Transverse colon (tissue), 4 donors: ENCODE measurements at regions not wholly inside any gene's neighbourhood (a gene's known extent, or its start where the extent isn't known, plus 50 kb on each side); places are given as distances from the start of the nearest gene placed in this dataset.

Experiments used
- DNase-seq: peaks from one replicate; pipeline ENCODE4 v3.0.0-alpha.2; 2019
- H3K27ac ChIP-seq, 4 donors: fragments of 200-600 bp; sonication (generic); 2 replicates each; pipeline ENCODE4 v1.5.1; 2016 to 2018; ENCODE audit warnings: inconsistent platforms in 4 of 4
- H3K27me3 ChIP-seq: fragments of 200-600 bp; sonication (generic); 2 replicates; pipeline ENCODE4 v1.5.1; 2017; ENCODE audit warnings: inconsistent platforms
- H3K36me3 ChIP-seq, 4 donors: fragments of 200-600 bp; sonication (generic); 2 replicates each; pipeline ENCODE4 v1.5.1; 2017 to 2019; ENCODE audit warnings: inconsistent platforms in 4 of 4
- H3K4me1 ChIP-seq, 4 donors: fragments of 200-600 bp; sonication (generic); 2 replicates each; pipeline ENCODE4 v1.5.1; 2017 to 2020; ENCODE audit warnings: inconsistent platforms in 4 of 4
- H3K4me3 ChIP-seq, 4 donors: fragments of 200-600 bp; sonication (generic); 1 replicate in 1 of 4; 2 replicates in 3 of 4; pipeline versions ENCODE4 v1.5.1 to v1.6.1; 2017 to 2019; ENCODE audit warnings: inconsistent platforms in 4 of 4
- H3K9me3 ChIP-seq, 2 donors: fragments of 200-600 bp; sonication (generic); 2 replicates each; pipeline ENCODE4 v1.5.1; 2017 to 2019; ENCODE audit warnings: inconsistent platforms in 2 of 2
- CTCF ChIP-seq, 5 experiments: fragments of 200-600 bp in 3 of 5; fragments of 450-650 bp in 2 of 5; sonication (generic) in 3 of 5; IDR thresholded peaks; 1 replicate in 2 of 5; 2 replicates in 3 of 5; pipeline ENCODE4 v1.5.1; 2016 to 2017; ENCODE audit warnings: antibody characterized with exemption in 5 of 5, inconsistent platforms in 3 of 5, mild to moderate bottlenecking in 2 of 5, moderate library complexity in 1 of 5
- EP300 ChIP-seq: sonication (generic); formaldehyde crosslinking; IDR thresholded peaks from one replicate; pipeline ENCODE4 v1.6.1; 2017; ENCODE audit warnings: antibody characterized with exemption, low read depth
- POLR2A ChIP-seq: fragments of 450-650 bp; IDR thresholded peaks from one replicate; pipeline ENCODE4 v1.6.1; 2016; ENCODE audit warnings: antibody characterized with exemption, mild to moderate bottlenecking, moderate library complexity
- POLR2AphosphoS5 ChIP-seq, 3 donors: sonication (generic); formaldehyde crosslinking; IDR thresholded peaks; one replicate each; pipeline ENCODE4 v1.6.1; 2016; ENCODE audit warnings: antibody characterized with exemption in 3 of 3
- WGBS, 2 donors: methylation state at CpG; one replicate each; pipeline ENCODE4 v1.1.5; 2018; ENCODE audit warnings: low coverage in 1 of 2; 5-methylcytosine and 5-hydroxymethylcytosine counted together
- in situ Hi-C, 4 donors: fragments of 200-750 bp; cut with MboI; loops; one replicate each; pipeline versions ENCODE4 v1.15.0 to v1.15.1; 2017; ENCODE audit warnings: low sequenced_read_pairs in 3 of 4, low pct_ligation_motif_present in 1 of 4, low pct_unique_long_range_greater_than_20kb in 1 of 4
- intact Hi-C: fragments of 100-400 bp; cut with DNase I; formaldehyde crosslinking; loops from one replicate; pipeline ENCODE4 v1.15.1; 2023; ENCODE audit warnings: low total_unique reads

- Histone ChIP-seq H3K9me3 (no peaks in the 10 kb centered on the region), H3K27ac (no peak overlapping the region), H3K27me3 (no peaks in the 10 kb centered on the region), H3K4me3 (no peak overlapping the region), H3K4me1 (peaks cover 0 to 4% (median 0%) of the 10 kb centered on the region in 4 donors), H3K36me3 (no peaks in the 10 kb centered on the region)
- WGBS, 2 donors: 63% methylated on average over 2 of the region's 2 CpGs; no CpG with 5 or more reads in 1 of the 2 donors
- TF ChIP-seq POLR2AphosphoS5 (IDR thresholded peaks at IDR 0.05) (no peak), POLR2A (no peak), EP300 (no peak), CTCF (IDR thresholded peaks at IDR 0.05) (no peak)
- no peak for DNase-seq
- in situ Hi-C loops: no loop called here
- intact Hi-C loops: no loop called here
Observed at GRCh38 chr9:20291201-20291600, 331.1 kb downstream of the MLLT3 start.

GRCh38 chr9:20290257-20290656 lies 332.0 kb downstream of the MLLT3 start:
- Histone ChIP-seq H3K36me3 (no peaks in the 10 kb centered on the region), H3K27me3 (no peaks in the 10 kb centered on the region), H3K4me1 (no peaks in the 10 kb centered on the region), H3K9me3 (no peaks in the 10 kb centered on the region), H3K4me3 (no peak overlapping the region), H3K27ac (no peak overlapping the region)
- WGBS, 2 donors: 91% methylated on average over 4 to 6 of the region's 6 CpGs
- in situ Hi-C loops: no loop called here
- no peak for TF ChIP-seq POLR2A
- no peak for TF ChIP-seq EP300
- no peak for TF ChIP-seq POLR2AphosphoS5 (IDR thresholded peaks at IDR 0.05)
- TF ChIP-seq CTCF (IDR thresholded peaks at IDR 0.05): no peak
- DNase-seq: no peak
- intact Hi-C loops: no loop called here

- Histone ChIP-seq H3K27ac (no peak overlapping the region), H3K36me3 (no peaks in the 10 kb centered on the region), H3K4me3 (no peak overlapping the region), H3K4me1 (no peaks in the 10 kb centered on the region), H3K27me3 (no peaks in the 10 kb centered on the region), H3K9me3 (no peaks in the 10 kb centered on the region)
- TF ChIP-seq EP300 (no peak), POLR2AphosphoS5 (IDR thresholded peaks at IDR 0.05) (no peak)
- intact Hi-C loops: no loop called here
- WGBS, 2 donors: 71 to 72% methylated on average over 6 to 9 of the region's 9 CpGs
- in situ Hi-C loops: no loop called here
- no peak for DNase-seq
Observed at GRCh38 chr9:20289423-20290010, 332.8 kb downstream of the MLLT3 start.

- intact Hi-C loops: no loop called here
- no peak for DNase-seq
- Histone ChIP-seq H3K4me1 (no peaks in the 10 kb centered on the region), H3K27me3 (no peaks in the 10 kb centered on the region), H3K27ac (no peak overlapping the region), H3K9me3 (no peaks in the 10 kb centered on the region), H3K36me3 (no peaks in the 10 kb centered on the region), H3K4me3 (no peak overlapping the region)
- WGBS, 2 donors: 64% methylated on average over 3 of the region's 3 CpGs; no CpG with 5 or more reads in 1 of the 2 donors
- no peak for TF ChIP-seq EP300
- TF ChIP-seq CTCF (IDR thresholded peaks at IDR 0.05): no peak
- TF ChIP-seq POLR2AphosphoS5 (IDR thresholded peaks at IDR 0.05): no peak
- TF ChIP-seq POLR2A: no peak
- in situ Hi-C loops: no loop called here
Observed at GRCh38 chr9:20286969-20287368, 335.3 kb downstream of the MLLT3 start.

GRCh38 chr9:20286154-20286700 lies 336.1 kb downstream of the MLLT3 start:
- in situ Hi-C loops: no loop called here
- H3K4me3 ChIP-seq: no peak overlapping the region
- H3K27ac ChIP-seq: no peak overlapping the region
- 50 to 61% methylated on average over 2 of the region's 2 CpGs for WGBS, 2 donors
- no peak for DNase-seq
- H3K4me1 ChIP-seq: no peaks in the 10 kb centered on the region
- intact Hi-C loops: no loop called here
- H3K27me3 ChIP-seq: no peaks in the 10 kb centered on the region
- TF ChIP-seq CTCF (IDR thresholded peaks at IDR 0.05) (no peak), EP300 (no peak), POLR2AphosphoS5 (IDR thresholded peaks at IDR 0.05) (no peak), POLR2A (no peak)
- no peaks in the 10 kb centered on the region for H3K36me3 ChIP-seq
- H3K9me3 ChIP-seq: no peaks in the 10 kb centered on the region
